Medulla oblongata (tissue), 1 donor: ENCODE measurements at regions not wholly inside any gene's neighbourhood (a gene's known extent, or its start where the extent isn't known, plus 50 kb on each side); places are given as distances from the start of the nearest gene placed in this dataset.

Source experiments
- DNase-seq: peaks from one replicate; pipeline ENCODE4 v3.0.0-alpha.2; 2015; ENCODE audit errors: extremely low spot score

DNA sequence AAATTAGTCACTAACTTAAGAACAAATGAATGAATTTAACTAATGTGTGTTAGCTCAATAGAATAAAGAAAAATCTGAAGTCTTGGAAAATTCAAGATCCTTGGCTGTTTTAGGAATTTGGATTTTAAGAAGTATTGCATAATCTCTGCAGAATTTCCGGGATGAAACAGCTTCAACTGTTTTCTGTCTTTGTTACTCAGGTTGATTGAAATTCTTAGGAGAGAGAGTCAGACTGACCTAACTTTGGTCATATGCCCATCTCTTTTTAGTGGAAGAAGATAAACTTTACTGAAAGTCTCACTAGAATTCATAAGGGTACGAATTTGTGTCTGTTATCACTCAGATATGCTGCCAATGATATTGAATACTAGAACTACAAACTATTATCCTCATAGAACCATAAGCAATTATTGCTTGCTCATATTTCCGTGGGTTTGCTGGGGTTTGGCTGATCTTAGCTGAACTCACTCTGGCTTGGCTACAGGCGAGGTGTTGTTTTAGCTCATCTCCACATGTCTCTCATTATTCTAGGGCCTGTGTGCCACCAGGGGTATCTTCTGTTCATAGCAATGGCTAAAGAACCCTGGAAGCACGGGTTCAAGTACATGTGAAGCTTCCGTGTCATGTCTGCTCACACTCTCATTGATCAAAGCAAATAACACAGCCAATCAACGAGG, 257.4 kb upstream of the NOVA1 start:
- DNase-seq: no peak

DNA sequence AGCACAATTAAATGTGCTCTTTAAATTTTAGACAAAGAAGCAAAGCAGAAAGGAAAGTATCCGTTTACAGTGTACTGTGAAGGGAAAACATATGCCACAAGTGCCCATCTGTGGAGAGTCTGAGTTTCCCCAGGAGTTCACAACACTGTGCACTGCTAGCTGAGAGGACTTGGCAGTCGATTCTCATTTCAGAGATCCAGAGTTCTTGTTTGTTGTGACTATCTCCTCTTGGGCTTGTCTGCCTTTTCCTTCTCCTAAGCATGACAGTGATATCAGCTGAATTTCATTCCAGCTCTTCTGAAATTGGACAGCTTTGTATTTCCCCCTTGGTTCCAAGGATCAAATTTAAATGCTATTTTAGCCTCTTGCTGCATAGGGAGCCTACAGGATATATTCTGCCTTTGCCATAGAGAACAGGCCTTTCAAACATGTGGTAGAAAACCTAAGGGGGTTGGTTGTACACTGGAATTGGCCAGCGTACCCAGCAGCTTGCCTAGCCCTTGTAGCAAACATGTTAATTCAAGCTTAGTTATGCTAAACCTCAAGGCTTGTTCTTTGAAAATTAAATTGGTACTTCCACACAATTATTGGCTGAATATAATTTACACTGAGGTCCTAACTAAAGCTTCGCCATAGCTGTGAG, 259.2 kb upstream of the NOVA1 start:
- DNase-seq: no peak

DNA sequence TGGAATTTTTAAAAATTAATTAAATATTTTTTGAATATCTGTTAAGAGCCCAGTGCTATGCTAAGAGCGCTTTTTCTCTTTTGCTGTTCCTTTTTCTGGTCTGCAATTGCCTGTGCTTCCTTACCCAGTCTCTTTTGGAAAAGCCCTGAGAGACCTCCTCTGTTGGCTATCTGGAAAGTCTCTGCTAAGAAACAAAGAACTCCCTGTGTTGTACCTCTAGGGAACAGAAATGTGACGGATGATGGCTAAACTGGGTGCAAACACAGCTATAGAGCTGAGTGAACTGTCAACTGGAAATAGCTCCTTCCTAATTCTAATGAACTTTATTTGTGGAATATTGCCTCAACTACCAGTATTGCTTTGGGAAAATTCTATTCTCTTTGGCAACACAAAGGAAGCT, 261.6 kb upstream of the NOVA1 start:
- DNase-seq: no peak

DNA sequence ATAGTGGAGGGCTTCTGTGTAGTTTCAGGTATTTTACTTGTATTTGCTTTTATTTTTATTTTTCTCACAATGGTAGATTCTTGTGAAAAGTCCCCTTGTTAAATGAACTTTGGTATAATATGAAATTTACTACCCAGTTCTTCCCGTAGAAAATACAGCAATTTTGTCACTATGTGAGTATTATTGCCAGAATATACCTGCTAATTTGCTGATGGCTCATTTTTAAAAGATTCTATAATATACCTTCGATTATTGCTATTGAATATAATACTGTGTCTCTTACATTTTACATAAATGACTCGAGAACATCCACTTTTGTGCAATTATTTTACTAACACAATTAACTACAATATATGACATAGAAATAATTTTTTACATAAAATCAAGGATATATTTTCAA, 262.3 kb upstream of the NOVA1 start:
- DNase-seq: no peak

DNA sequence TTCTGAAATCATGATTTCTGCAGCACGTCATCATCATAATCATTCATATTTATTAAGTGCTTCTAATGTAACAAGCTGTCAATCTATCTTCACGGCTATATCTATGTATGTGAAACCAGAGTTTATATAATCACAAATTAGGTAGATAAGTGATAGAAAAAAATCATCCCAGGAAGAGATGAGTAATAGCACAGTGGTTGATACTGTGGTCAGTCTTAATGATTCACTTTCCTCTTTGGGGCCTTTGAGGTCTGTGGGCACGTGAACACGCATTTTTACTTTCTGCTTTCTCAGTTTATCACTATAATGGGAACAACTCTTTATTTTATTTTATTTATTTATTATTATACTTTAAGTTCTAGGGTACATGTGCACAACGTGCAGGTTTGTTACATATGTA, 265.9 kb upstream of the NOVA1 start:
- DNase-seq: no peak

DNA sequence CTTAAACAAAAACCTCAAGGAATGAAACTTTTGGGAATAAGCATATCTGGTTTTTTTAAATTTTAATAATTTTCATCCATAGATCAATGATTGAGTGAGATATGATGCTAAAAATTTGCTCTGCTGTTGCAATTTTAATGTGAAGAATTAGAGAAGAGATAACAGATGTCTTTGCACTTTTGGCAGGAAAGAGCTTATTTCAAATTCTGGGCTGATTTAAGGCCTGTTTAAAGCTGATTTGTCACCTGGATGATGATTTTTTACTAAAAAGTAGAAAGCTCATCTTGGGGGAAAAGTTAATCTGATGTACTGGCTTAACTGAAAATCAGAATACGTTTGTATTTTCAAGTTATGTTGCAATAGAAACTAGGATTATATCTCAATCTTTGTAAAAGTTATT, 268.9 kb upstream of the NOVA1 start:
- no peak for DNase-seq

DNA sequence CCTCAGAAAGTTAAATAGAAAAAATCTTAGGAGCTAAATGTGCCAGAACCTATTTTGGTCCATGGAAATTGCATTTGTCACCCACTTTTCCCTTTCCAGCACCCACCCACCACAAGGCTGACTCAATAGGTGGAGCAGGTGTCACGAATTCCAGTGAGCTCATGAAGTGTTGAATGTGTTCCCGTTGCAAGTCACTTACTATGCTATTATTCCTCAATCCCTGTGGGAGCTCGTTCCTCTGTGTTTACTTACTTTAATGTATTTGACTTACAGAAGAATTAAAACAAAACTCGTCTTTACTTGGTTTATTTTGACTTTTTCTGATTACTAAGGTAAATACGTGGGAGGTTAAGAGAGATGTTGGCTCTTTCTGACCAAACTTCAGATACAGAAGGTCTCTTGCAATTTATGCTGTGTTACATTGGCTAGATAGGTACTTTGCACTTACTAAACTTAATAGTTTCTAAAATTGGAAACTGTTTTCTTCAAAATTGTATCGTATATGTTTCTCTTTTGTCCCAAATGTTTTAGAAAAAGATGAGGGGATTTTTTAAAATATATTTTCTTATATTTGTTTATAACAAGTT, 269.4 kb upstream of the NOVA1 start:
- DNase-seq: no peak

DNA sequence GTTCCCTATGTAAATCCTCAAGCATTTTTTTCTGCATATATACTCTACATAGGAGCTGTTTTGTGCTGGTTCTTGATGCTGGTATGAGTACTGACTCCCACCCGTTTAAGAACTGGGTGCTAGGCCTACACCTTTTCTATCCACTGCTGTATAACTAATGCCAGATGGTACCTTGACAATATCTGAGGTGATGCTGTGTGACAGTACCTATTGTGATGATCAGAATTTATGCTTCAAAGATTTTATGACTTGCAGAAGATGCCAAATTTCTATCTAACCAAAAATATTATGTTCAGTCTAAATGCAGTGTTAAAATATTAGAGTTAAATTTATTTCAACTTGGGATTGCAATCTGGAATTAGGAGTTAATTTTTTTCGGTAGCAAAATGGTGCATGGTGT, 272.3 kb upstream of the NOVA1 start:
- no peak for DNase-seq

DNA sequence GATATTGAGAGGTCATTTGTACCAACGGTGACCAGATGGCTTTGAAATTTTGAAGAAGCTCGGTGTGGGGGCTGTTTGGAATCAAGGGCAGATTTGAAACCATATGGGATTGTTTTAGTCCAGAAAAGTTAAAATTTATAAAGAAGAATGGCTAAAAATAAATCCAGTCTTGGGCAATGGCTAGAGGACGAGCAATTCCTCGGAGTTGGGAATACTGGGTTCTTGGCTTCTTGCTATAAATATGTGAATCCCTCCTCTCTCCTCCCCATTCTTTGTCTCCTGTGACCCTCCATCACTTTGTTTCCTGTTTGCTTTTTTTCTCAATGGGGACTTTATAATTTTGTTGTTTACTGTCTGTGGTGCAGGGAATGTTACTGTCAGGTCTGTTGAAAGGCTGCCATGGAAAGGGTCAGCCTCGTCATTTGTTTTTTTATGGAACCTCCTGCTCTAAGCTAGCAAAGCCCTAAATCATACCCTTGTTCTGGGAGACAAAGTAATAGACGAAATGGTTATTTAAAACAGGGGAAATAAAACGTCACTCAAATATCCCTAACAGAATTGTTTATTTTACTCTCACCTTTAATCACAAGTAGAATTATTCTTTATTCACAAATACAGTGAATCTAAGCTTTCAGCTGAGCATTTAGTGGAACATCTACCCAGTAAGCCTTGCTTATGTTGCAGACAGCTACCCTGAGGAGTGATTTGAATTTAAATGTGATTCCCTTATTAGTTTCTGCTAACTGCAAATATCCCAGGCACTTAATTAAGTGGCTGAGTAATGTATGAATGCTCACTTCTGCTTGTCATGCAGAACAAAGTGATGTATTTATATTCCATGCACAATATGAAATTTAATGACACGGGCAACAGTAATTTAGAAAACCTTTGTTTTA, 273.1 kb upstream of the NOVA1 start:
- DNase-seq: peak; percentile 5

DNA sequence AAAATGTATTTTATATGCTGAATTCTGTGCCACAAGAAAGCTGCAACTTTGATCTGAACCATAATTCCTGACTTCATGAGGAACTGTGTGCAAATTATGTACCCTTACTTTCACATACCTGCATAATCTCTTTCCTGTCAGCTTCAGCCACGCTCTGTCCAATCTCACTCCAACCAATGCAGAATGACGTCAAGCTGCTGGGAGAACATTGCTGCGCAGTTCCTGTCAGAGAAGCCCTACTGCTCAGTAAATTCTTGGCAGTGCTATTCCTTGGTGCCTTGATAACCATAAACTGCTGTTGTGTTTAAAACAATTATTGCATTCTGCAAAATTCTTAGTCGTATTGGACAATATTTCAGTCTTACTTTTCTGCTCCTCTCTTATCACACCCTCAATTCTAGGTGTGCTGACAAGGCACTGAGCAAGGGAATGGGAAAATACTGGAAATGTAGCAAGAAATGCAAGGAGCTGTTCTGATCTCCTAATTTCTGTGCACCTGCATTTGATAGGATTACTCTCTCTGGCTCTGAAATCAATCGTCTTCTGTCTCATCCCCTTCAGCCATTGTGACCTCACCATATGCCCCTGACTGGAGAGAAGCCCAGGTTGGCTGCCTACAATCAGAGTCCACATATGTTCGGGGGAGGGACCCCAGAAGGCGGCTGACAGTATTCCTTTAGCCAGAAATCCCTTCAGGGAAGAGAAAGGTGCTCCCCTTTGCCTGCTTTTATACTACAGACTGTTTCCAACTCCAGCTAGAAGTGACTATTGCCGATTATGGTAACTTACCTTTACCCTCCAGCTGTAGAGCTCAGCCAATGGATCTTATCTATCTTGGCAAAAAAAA, 274.9 kb upstream of the NOVA1 start:
- peak; percentile 49 for DNase-seq

DNA sequence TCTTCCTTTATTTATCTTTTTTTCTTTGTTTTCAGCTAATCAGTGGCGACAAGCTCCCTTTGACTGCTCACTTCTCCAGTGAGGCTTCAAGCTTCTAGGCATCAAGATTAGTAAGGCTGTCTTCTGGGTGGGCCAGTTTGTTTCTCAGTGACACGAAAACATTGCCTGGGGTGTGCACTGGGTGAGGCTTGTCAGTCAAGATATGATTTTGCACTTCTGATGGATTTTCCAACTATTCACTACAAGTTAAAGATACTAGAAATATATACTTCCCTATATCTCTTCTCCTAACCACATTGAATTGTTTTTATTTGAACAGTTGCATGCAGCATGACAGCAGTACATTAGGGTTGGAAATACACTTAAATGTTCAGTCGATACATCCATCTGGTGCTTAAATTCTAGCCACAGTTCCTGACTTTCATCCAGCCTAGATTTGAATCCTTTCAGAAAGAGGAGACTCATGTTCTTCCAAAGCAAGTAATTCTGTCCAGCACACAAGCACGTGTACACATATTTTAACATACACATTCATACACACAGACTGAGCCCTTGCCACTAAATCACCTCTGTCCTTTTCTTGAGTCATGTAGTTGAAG, 275.6 kb upstream of the NOVA1 start:
- no peak for DNase-seq

DNA sequence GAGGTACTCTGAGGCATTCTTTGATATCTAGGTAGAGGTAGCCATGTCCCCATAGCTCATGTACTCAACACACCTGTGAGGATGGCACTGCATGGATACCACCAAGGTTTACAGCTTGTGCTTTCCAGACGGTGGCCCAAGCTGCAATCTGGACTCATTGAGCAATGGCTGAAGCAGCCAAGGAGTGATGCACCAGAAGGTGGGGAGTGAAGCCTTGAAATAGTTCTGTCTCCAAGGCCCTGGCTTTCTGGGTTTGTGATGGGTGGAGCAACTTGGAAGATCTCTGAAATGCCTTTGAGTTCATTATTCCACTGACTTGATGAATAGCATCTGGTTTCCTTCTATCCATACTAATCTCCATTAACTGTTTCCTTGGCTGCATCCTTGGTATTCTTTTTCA, 290.0 kb upstream of the NOVA1 start:
- DNase-seq: no peak

DNA sequence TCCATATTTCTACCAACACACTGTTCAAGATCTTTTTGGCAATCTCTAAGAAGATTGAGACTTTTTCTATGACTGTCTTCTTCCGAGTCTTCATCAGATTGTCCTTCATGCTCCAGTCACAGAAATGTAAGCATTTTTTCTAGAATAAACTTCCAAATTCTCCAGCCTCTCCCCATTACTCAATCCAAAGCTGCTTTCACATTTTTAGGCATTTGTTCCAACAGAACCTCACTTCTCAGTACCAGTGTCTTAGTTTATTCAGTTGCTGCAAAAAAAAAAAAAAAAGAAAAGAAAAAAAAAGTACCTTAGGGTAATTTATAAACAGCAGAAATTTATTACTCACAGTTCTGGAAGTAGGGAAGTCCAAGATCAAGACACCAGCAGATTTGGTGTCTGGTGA, 290.8 kb upstream of the NOVA1 start:
- no peak for DNase-seq

DNA sequence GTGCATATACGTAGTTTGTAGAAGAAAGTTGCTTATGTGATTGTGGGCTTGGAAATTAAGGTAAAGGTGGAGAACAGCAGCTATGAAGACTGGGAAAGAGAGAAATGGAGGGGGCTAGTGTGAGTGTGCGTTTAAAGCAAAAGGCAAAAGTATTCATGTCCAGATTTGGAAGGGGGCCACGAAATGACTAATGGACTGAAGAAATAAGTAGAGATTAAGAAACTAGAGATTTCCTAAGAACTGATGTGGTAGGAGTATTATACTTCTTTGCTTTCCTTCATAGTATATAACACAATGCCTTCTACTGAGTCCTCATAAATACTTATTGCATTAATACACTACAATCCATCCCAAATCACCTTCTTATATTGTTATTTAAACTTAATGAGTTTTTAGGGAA, 298.6 kb upstream of the NOVA1 start:
- DNase-seq: no peak

DNA sequence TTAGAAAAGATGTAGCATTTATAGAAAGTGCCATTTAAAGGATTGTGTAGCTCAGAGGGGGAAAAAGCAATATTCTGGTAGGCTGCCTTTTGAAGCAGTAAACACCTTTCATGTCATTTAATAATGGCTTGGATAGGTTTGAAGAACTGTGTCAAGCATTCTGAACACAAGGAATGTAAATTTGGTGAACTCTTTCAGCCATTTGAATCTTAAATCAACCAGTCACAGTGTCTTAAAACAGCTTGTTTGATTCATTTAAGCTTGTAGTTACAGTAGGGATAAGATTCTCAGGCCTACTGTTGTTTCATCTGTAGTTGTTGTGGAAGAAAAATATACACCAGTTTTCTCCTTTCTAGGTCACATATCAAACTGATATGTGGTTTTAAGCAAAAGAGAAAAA, 299.4 kb upstream of the NOVA1 start:
- no peak for DNase-seq

DNA sequence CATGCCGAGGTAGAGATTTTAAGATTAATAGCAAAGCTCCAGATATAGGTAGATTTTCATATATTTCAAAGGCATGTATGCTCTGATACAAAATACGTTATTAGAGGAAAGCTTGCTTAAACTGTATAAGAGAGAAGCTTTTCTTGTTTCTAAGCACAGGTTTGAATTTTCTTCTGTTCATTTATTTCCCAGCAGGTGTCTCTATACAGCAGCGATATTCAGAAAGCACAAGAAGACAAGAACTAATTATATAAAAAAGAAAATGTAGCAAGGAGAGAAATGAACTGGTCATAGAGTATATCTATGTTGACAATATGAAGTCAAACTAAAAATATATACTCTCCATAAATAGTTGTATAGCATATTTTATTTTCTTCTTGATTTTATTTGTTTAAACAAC, 307.4 kb upstream of the NOVA1 start:
- no peak for DNase-seq

DNA sequence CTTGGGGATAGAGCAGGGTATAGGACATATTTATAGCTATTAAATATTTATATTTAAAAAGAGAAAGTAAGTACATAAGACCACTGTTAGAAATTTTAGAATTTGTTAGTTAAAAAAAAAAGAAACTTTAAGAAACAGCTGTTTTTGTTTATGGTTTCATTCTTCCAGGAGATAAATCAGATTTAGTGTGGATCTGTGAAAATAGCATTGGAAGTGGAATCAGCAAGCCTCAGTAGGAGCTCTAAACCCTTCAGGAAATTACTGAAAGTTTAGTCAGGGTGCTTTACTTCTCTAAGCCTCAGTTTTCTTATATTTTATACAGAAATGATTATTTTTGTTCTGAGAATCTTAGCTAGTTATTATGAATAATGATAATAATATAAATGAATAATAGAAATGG, 316.0 kb upstream of the NOVA1 start:
- no peak for DNase-seq

DNA sequence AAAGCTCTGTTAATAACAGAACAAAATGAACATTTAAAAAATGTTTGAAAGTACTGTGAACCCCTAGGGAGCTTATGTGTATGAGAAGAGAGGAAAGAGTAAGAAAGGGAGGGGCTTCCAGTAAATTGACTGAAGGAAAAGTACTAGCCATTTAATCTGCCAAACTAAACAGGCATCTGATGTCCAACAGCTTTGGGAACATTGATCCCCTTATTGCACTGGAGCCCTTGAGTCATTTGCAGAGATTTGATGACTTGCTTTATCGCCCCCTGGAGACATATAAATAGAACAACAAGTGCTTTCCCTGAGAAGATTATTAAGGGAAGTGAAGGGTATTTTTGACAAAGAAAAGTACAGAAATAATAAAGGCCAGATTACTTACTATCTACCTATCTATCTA, 319.3 kb upstream of the NOVA1 start:
- no peak for DNase-seq

DNA sequence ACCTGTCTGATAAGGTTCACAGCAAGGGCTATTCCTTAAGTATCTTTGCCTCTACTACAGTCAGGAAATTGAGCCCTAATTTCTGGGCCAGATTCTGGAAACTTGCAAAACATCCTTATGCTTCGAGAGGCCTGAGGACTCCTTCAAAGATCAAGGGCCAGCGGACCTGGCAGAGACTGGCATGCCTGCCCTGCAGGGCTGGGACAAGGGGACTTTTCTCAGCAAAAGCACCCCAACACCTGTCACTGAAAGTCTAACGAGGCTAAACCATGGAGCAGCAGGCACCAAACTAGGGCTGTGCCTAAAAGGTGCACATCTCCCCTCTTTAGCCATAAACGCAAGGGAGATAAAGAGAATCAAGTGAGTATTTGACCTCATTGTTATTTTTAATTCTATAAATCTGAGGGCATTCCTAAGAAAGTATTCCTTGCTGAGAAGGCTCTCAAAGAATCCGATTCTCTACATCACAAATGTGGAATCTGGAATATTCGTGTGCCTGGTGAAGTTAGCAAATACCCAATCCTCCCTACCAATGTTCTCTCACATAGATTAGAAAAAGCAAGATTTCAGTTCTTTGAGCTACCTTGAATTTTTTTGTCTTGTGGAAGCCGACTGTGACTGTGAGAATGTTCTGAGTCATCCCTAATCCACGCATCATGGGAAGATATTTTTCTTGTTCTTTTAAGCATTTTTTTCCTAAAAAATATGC, 328.2 kb upstream of the NOVA1 start:
- no peak for DNase-seq

DNA sequence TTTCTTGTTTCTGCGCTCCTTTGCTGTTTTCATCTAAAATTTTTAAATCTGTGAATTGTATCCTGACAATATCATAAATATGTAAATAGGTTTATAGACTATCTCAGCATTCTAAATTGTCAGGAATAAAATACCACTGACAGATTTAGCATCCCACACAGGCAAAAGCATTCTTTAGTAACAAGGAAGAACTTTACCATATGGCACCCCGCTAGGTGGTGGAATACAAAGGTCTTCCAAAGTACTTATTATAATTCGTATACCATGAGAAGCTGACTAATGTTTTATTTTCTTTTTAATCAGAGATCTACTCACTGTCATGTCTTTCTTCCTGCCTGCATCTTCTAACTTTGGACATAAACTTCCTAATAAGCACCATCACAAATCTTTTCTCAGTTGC, 328.8 kb upstream of the NOVA1 start:
- DNase-seq: no peak

DNA sequence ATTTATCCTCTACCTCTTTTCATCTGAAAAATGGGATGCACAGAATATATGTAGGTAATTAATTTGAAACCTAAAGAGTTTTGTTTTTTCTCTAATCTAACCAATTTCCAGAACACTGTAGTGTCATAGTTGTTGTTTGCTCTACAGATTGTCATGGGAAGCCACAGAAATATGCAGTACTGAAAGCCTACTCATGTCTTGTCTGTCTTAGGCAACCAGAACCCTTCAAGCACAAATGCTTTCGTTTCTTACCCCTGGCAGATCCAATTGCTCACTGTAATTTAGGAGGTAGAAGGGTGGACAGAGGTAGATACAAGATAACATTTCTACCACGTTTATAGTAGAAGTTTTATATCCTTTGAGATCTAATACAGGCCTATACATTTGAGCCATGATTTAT, 330.2 kb upstream of the NOVA1 start:
- no peak for DNase-seq
